SJCRH30 (cell line): ENCODE measurements at regions not wholly inside any gene's neighbourhood (a gene's known extent, or its start where the extent isn't known, plus 50 kb on each side); places are given as distances from the start of the nearest gene placed in this dataset.
"Not testable (repeated sequence)": the region's sequence is repeated elsewhere in the genome, so short reads cannot be mapped to it uniquely, and the experiment has no call there.

Source experiments
- DNase-seq, 2 experiments: peaks; one replicate each; pipeline ENCODE4 v3.0.0-alpha.2; 2015 to 2020
- H3K27ac ChIP-seq: fragments of 250-450 bp; sonication (Bioruptor Pico); 2 replicates; pipeline ENCODE4 v1.5.1; 2020; ENCODE audit warnings: mild to moderate bottlenecking, moderate library complexity
- H3K27me3 ChIP-seq: fragments of 250-450 bp; sonication (Bioruptor Pico); 2 replicates; pipeline ENCODE4 v1.5.1; 2020; ENCODE audit warnings: mild to moderate bottlenecking, moderate library complexity
- H3K36me3 ChIP-seq: fragments of 250-450 bp; sonication (Bioruptor Pico); 2 replicates; pipeline ENCODE4 v1.5.1; 2020; ENCODE audit warnings: mild to moderate bottlenecking, moderate library complexity
- H3K4me1 ChIP-seq: fragments of 250-450 bp; sonication (Bioruptor Pico); 2 replicates; pipeline ENCODE4 v1.5.1; 2020; ENCODE audit warnings: mild to moderate bottlenecking, moderate library complexity
- H3K4me3 ChIP-seq: fragments of 250-450 bp; sonication (Bioruptor Pico); 2 replicates; pipeline ENCODE4 v1.5.1; 2020; ENCODE audit warnings: mild to moderate bottlenecking, moderate library complexity
- H3K9me3 ChIP-seq: fragments of 250-450 bp; sonication (Bioruptor Pico); replicated peaks from 2 replicates; pipeline ENCODE4 v1.5.1; 2020; ENCODE audit warnings: mild to moderate bottlenecking, moderate library complexity

- peaks cover 16% of the 10 kb centered on the region for H3K27me3 ChIP-seq
- H3K36me3 ChIP-seq, result no peaks in the 10 kb centered on the region
- no peaks in the 10 kb centered on the region for H3K4me1 ChIP-seq
- H3K27ac ChIP-seq, result no peak overlapping the region
- DNase-seq, result no peak
- H3K4me3 ChIP-seq, result no peak overlapping the region
- H3K9me3 ChIP-seq, result no peaks in the 10 kb centered on the region
Observed at GRCh38 chr4:24364249-24364648, 220.1 kb downstream of the DHX15 start.

GRCh38 chr4:24363751-24364150, 220.6 kb downstream of the DHX15 start:
- no peak overlapping the region for H3K4me3 ChIP-seq
- H3K9me3 ChIP-seq, result no peaks in the 10 kb centered on the region
- H3K27ac ChIP-seq, result no peak overlapping the region
- peaks cover 16% of the 10 kb centered on the region for H3K27me3 ChIP-seq
- no peak for DNase-seq
- H3K36me3 ChIP-seq, result no peaks in the 10 kb centered on the region
- H3K4me1 ChIP-seq, result no peaks in the 10 kb centered on the region

DNA sequence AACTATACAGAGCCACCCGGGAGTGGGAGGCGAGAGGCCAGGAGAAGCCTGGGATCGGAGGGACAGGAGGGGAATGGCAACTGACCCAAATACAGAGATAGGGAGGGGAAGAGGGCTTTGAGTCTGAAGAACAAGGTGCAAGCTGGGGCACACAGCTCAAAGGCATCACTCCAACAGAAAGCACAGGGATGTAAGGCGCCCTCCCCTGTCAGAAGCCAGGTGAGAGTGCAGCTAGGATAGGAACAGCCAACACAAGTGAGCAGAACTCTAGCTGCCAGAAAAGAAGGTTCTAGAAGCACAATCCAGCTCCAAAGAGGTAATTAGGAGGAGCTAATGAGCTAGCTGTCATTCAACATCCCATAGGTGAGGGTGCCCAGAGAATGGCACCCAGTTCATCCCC, 232.2 kb downstream of the DHX15 start:
- H3K27ac ChIP-seq, result no peak overlapping the region

DNA sequence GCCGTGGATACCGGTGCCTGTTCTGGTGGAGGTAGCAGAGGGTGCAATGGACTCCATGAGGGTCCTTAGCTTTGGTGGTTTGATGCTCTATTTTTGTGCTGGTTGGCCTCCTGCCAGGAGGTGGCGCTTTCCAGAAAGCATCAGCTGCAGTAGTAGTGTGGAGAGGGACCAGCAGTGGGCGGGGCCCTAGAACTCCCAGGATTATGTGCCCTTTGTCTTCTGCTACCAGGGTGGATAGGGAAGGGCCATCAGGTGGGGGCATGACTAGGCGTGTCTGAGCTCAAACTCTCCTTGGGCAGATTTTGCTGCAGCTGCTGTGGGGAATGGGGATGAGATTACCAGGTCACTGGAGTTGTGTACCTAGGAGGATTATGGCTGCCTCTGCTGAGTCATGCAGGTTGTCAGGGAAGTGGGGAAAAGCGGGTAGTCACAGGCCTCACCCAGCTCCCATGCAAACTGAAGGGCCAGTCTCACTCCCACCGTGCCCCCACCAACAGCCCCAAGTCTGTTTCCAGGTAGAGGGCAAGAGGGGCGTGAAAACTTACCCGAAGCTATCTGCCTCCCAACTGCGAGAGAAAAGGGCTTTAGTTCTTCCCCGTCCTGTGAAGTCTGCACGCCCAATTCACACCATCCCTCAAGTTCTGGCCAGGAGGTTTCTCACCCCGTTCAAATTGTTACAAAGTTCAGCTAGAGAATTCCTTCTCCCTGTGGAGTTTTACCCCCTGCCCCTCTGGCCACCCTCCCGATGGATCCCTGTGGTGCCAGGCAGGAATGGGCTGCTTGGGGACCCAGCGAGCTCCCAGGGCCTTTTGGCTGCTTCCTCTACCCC, 235.0 kb downstream of the DHX15 start:
- H3K4me1 ChIP-seq, H3K27me3 ChIP-seq, H3K27ac ChIP-seq, H3K9me3 ChIP-seq, H3K36me3 ChIP-seq, H3K4me3 ChIP-seq: not testable (repeated sequence)
- peak; percentile 16 to 26 for DNase-seq

More for the DNA sequence above, 232.2 kb downstream of the DHX15 start:
- Histone ChIP-seq H3K4me3 (no peak overlapping the region), H3K27me3 (no peaks in the 10 kb centered on the region; the same call in 1 of the 2 replicates), H3K4me1 (no peaks in the 10 kb centered on the region), H3K9me3 (no peaks in the 10 kb centered on the region), H3K36me3 (no peaks in the 10 kb centered on the region)
- DNase-seq, result no peak

DNA sequence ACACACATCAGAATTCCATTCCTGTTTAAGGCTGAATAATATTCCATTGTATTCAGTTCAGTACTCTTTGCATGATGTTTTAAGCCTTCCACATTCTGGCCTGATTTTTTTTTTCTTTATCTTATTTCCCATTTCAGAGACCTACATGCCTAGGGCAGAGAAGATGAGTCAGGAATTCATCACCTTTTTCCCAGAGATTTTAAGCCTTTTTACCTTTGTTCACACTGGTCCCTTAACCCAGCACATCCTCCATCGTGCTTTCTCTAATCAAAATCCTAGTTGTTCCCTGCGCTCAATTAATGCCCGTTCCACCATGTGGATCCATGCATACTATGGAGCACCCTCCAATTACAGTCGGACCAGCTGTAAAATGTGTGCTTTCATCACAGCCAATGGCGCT, 245.1 kb downstream of the DHX15 start:
- Histone ChIP-seq H3K4me1 (no peaks in the 10 kb centered on the region), H3K27me3 (no peaks in the 10 kb centered on the region)
- DNase-seq, result no peak

GRCh38 chr4:24337451-24338190, 246.7 kb downstream of the DHX15 start:
- no peak for DNase-seq
- no peak overlapping the region for H3K4me3 ChIP-seq
- no peaks in the 10 kb centered on the region for H3K9me3 ChIP-seq
- no peaks in the 10 kb centered on the region for H3K27me3 ChIP-seq
- H3K4me1 ChIP-seq, result no peaks in the 10 kb centered on the region
- H3K36me3 ChIP-seq, result no peaks in the 10 kb centered on the region
- H3K27ac ChIP-seq, result no peak overlapping the region

More for the DNA sequence above, 245.1 kb downstream of the DHX15 start:
- H3K4me3 ChIP-seq, result no peak overlapping the region
- H3K36me3 ChIP-seq, result no peaks in the 10 kb centered on the region
- H3K27ac ChIP-seq, result no peak overlapping the region
- no peaks in the 10 kb centered on the region for H3K9me3 ChIP-seq

GRCh38 chr4:24335616-24336015, 248.7 kb downstream of the DHX15 start:
- H3K9me3 ChIP-seq, result no peaks in the 10 kb centered on the region
- H3K4me3 ChIP-seq, result no peak overlapping the region
- DNase-seq, result no peak
- no peaks in the 10 kb centered on the region for H3K36me3 ChIP-seq
- no peaks in the 10 kb centered on the region for H3K4me1 ChIP-seq
- H3K27ac ChIP-seq, result no peak overlapping the region
- no peaks in the 10 kb centered on the region for H3K27me3 ChIP-seq

GRCh38 chr4:24334906-24335305, 249.4 kb downstream of the DHX15 start:
- Histone ChIP-seq H3K4me3 (no peak overlapping the region), H3K36me3 (no peaks in the 10 kb centered on the region), H3K27me3 (no peaks in the 10 kb centered on the region), H3K27ac (no peak overlapping the region), H3K9me3 (no peaks in the 10 kb centered on the region), H3K4me1 (no peaks in the 10 kb centered on the region)
- no peak for DNase-seq

GRCh38 chr4:24330573-24330972, 253.8 kb downstream of the DHX15 start:
- no peaks in the 10 kb centered on the region for H3K4me1 ChIP-seq
- no peak overlapping the region for H3K4me3 ChIP-seq
- H3K27ac ChIP-seq, result no peak overlapping the region
- DNase-seq, result no peak
- no peaks in the 10 kb centered on the region for H3K27me3 ChIP-seq
- H3K36me3 ChIP-seq, result no peaks in the 10 kb centered on the region
- H3K9me3 ChIP-seq, result no peaks in the 10 kb centered on the region

DNA sequence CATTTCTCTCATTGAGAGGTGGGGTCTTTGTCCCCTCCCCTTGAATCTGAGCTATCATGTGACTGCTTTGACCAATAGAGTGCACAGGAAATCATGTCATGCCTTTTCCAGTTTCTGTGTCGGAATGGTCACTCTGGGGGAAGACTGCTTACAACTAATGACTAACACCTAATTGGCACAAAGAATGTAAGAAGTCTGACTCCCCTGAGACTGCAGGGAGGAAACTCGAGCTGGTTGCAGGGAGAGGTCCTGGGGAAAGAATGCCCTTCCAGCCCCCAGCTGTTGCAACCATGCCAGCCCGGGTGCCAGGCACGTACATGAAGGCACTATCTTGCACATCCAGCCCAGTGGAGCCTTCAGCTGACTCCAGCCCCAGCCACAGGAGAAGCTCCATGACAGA, 254.2 kb downstream of the DHX15 start:
- H3K4me1 ChIP-seq, result no peaks in the 10 kb centered on the region
- H3K27ac ChIP-seq, result no peak overlapping the region
- no peaks in the 10 kb centered on the region for H3K36me3 ChIP-seq
- DNase-seq, result peak in 1 of 2 experiments; percentile 7
- no peaks in the 10 kb centered on the region for H3K9me3 ChIP-seq
- H3K27me3 ChIP-seq, result no peaks in the 10 kb centered on the region
- no peak overlapping the region for H3K4me3 ChIP-seq

DNA sequence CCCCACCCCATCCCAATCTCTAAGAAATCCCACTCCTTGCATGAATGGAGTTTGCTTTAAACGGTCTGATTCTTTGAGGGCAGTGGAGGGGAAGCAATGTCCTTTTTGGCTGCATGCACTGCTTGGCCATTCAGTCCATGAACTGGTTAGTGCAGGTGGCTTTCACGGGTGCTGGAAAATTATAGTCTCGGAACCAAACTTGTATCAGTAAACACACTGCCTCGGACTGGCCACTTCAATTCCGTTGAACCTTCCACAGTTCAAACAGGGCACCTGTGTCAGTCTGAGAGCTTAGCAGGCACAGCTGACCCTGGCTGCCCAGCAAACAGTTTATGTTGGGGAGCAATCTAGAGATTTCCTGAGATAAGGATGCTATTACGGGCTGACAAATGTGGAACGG, 255.6 kb downstream of the DHX15 start:
- DNase-seq, result no peak

GRCh38 chr4:24328310-24328709, 256.0 kb downstream of the DHX15 start:
- no peaks in the 10 kb centered on the region for H3K4me1 ChIP-seq
- no peaks in the 10 kb centered on the region for H3K27me3 ChIP-seq
- H3K36me3 ChIP-seq, result no peaks in the 10 kb centered on the region
- no peak for DNase-seq
- H3K4me3 ChIP-seq, result no peak overlapping the region
- H3K9me3 ChIP-seq, result no peaks in the 10 kb centered on the region
- no peak overlapping the region for H3K27ac ChIP-seq

More for the DNA sequence above, 255.6 kb downstream of the DHX15 start:
- Histone ChIP-seq H3K27me3 (no peaks in the 10 kb centered on the region), H3K4me1 (no peaks in the 10 kb centered on the region), H3K9me3 (no peaks in the 10 kb centered on the region), H3K4me3 (no peak overlapping the region), H3K27ac (no peak overlapping the region), H3K36me3 (no peaks in the 10 kb centered on the region)

- Histone ChIP-seq H3K27me3 (peaks cover 11% of the 10 kb centered on the region), H3K36me3 (no peaks in the 10 kb centered on the region), H3K27ac (no peak overlapping the region), H3K4me1 (no peaks in the 10 kb centered on the region), H3K4me3 (no peak overlapping the region), H3K9me3 (no peaks in the 10 kb centered on the region)
- no peak for DNase-seq
Observed at GRCh38 chr4:24322995-24323394, 261.4 kb downstream of the DHX15 start.

GRCh38 chr4:24322511-24322910, 261.8 kb downstream of the DHX15 start:
- Histone ChIP-seq H3K9me3 (no peaks in the 10 kb centered on the region), H3K27me3 (peaks cover 11% of the 10 kb centered on the region), H3K36me3 (no peaks in the 10 kb centered on the region), H3K4me1 (no peaks in the 10 kb centered on the region), H3K4me3 (no peak overlapping the region), H3K27ac (no peak overlapping the region)
- no peak for DNase-seq

- Histone ChIP-seq H3K36me3 (no peaks in the 10 kb centered on the region), H3K4me1 (no peaks in the 10 kb centered on the region), H3K4me3 (no peak overlapping the region), H3K27ac (no peak overlapping the region), H3K9me3 (no peaks in the 10 kb centered on the region), H3K27me3 (peaks cover 11% of the 10 kb centered on the region)
- no peak for DNase-seq
Observed at GRCh38 chr4:24321616-24322015, 262.7 kb downstream of the DHX15 start.
